ENCODE measurements at regions not wholly inside any gene's neighbourhood (a gene's known extent, or its start where the extent isn't known, plus 50 kb on each side); places are given as distances from the start of the nearest gene placed in this dataset.

DNA sequence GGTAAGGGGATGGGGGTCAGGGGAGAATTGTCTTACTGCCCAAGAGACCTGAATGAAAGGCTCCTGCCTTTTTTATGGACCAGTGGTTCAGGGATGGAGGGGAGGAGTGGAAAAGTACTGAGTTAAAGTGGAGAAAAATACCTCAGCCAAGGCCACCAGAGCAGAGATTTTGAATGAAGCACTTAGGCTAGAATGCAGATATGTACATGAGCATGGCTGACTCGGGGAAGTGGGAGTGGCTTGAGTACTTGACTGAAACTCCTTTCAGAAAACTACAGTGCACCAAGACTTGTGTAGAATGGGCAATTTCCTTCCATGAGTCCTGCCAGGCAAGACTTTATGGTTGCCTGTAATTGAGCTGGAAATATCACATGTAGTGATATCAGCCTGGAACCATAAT, 429.6 kb upstream of the LRRC7 start:
- Mint-ChIP-seq H3K27me3 (ENCODE audit: low read depth) (no peaks in the 10 kb centered on the region), H3K36me3 (ENCODE audit: insufficient read depth in 2 of 2) (peaks cover 2 to 5% of the 10 kb centered on the region in 2 donors), H3K9me3 (peaks cover 13 to 15% of the 10 kb centered on the region in 2 donors), H3K27ac (no peak overlapping the region), H3K4me3 (no peak overlapping the region), H3K4me1 (ENCODE audit: low read depth) (no peaks in the 10 kb centered on the region)
- DNase-seq = no peak
- ATAC-seq (replicated peaks in 1 of 2) = no peak

DNA sequence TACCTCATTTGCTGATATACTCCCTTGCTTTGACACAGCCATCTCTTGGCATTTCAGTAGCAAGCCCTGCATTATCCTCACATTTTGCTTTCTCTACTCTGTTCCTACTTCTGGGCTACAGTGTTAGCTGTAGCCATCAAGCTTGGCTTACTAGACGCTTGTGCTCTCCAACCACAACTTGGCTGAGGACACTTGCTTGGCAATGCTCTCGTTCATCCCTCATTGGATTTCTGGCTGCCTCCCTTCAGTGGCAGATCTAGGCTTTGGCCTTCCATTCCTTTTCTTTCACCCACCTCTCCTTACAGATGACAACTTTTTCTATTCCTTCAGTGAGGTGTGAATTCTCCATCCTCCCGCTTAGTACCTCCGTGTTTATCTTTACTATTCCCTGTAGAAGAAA, 428.7 kb upstream of the LRRC7 start:
- no peaks in the 10 kb centered on the region for H3K27me3 Mint-ChIP-seq (ENCODE audit: low read depth)
- H3K27ac Mint-ChIP-seq = no peak overlapping the region
- ATAC-seq (replicated peaks in 1 of 2) (no peak), DNase-seq (no peak)
- H3K9me3 Mint-ChIP-seq = peaks cover 13 to 15% of the 10 kb centered on the region in 2 donors
- H3K4me3 Mint-ChIP-seq = no peak overlapping the region
- no peaks in the 10 kb centered on the region for H3K4me1 Mint-ChIP-seq (ENCODE audit: low read depth)
- H3K36me3 Mint-ChIP-seq (ENCODE audit: insufficient read depth in 2 of 2) = peaks cover 2 to 5% of the 10 kb centered on the region in 2 donors

DNA sequence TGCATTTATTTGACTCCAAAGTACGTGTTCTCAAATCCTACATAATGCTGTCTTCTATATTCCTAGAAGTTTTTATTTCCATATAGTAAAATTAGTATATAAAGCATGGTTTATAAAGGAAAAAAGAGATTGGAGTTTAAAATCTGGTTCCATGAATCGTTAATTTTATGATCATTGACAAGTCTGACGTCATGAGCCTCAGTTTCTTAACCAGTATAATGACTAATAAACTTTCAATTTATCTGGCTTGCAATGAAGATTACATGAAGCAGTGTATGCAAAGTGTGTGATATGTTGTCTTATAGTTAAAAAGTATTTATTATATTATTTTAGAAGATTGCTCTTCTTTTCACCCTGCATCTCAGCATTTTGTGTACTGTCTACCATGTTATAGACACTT, 421.4 kb upstream of the LRRC7 start:
- no peaks in the 10 kb centered on the region for H3K4me1 Mint-ChIP-seq (ENCODE audit: low read depth)
- H3K27me3 Mint-ChIP-seq (ENCODE audit: low read depth) = no peaks in the 10 kb centered on the region
- DNase-seq (no peak), ATAC-seq (replicated peaks in 1 of 2) (no peak)
- H3K4me3 Mint-ChIP-seq = no peak overlapping the region
- no peaks in the 10 kb centered on the region for H3K36me3 Mint-ChIP-seq (ENCODE audit: insufficient read depth in 2 of 2)
- H3K27ac Mint-ChIP-seq = no peak overlapping the region
- peaks cover 2 to 4% of the 10 kb centered on the region in 2 donors for H3K9me3 Mint-ChIP-seq

DNA sequence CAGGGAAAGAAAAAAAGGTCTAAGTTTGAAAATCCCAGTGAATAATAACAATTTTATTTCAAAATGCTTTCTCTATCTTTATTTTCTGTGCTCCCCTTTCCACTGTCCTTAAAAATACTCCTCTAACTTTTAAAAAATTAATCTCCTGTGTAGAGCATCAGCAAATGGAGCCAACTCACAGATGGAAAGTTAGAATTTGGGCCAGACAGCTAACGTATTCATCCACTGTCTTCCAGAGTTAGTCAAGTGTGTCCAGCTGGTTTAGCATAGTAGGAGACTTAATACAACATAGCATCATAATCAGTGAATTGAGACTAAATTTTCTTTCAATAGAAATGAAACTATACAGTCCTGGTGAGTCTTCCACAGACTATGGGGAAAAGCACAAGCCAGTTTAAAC, 419.0 kb upstream of the LRRC7 start:
- Mint-ChIP-seq H3K27me3 (ENCODE audit: low read depth) (no peaks in the 10 kb centered on the region), H3K27ac (no peak overlapping the region), H3K4me1 (ENCODE audit: low read depth) (no peaks in the 10 kb centered on the region), H3K9me3 (peaks cover 0 to 7% of the 10 kb centered on the region in 2 donors), H3K36me3 (ENCODE audit: insufficient read depth in 2 of 2) (no peaks in the 10 kb centered on the region), H3K4me3 (no peak overlapping the region)
- DNase-seq (no peak), ATAC-seq (replicated peaks in 1 of 2) (no peak)

DNA sequence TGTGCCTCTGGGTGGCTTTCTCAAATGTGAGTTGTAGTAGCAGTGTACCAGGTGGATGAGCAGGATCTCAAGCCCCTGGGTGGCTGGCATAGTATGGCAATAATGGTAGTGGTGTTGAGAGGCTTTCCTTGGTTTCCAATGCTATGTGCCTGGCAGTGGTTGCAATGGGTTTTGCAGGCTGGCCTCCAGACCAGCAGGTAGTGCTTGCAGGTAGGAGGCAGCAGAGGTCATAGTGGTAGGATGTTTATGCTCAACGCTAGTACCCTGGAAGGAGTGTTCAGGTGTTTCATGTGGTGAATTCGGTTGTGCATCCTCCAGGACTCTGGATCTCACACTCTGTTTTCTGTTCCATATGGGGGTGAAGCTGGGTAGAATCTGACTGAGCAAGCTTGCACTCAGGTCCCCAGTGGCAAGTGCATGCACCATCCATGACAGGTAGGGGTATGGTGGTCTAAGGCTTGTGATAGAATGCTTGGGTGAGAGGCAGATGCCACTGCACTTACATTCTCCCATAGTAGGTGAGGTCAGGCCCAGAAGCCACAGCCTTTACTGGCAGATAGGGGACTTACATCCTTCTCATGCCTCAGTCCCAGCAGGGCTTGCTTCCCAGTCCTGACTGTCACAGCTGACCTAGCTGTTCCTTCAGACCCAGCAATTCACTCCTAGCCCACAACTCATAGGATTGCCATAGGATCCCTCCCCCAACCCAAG, 410.5 kb upstream of the LRRC7 start:
- ATAC-seq (replicated peaks in 1 of 2) (no peak), DNase-seq (no peak)
- Mint-ChIP-seq H3K27me3 (ENCODE audit: low read depth) (no peaks in the 10 kb centered on the region), H3K4me1 (ENCODE audit: low read depth) (no peaks in the 10 kb centered on the region), H3K9me3 (peaks cover 3 to 21% of the 10 kb centered on the region in 2 donors), H3K27ac (no peak overlapping the region), H3K4me3 (no peak overlapping the region), H3K36me3 (ENCODE audit: insufficient read depth in 2 of 2) (no peaks in the 10 kb centered on the region)

DNA sequence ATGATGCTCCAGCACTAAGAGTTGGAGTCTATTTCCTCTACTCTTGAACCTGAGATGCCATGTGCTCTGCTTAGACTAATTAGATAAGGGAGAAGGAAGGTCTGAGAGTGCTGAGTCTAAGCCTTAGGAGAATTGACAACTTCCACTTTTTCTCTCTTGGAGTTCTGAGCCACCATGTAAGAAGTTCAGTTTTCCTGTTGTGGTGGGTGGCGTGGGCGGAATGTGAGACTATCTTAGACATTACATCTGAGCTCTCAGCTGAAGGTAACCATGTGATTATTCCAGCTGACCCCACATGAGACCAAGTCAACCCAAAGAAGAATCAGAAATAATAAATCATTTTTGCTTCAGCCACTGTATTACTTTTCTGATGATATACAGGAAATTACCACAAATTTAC, 404.5 kb upstream of the LRRC7 start:
- Mint-ChIP-seq H3K27me3 (ENCODE audit: low read depth) (no peaks in the 10 kb centered on the region), H3K4me1 (ENCODE audit: low read depth) (no peaks in the 10 kb centered on the region), H3K9me3 (peaks cover 10 to 16% of the 10 kb centered on the region in 2 donors), H3K36me3 (ENCODE audit: insufficient read depth in 2 of 2) (no peaks in the 10 kb centered on the region), H3K4me3 (no peak overlapping the region), H3K27ac (no peak overlapping the region)
- DNase-seq (no peak), ATAC-seq (replicated peaks in 1 of 2) (no peak)

DNA sequence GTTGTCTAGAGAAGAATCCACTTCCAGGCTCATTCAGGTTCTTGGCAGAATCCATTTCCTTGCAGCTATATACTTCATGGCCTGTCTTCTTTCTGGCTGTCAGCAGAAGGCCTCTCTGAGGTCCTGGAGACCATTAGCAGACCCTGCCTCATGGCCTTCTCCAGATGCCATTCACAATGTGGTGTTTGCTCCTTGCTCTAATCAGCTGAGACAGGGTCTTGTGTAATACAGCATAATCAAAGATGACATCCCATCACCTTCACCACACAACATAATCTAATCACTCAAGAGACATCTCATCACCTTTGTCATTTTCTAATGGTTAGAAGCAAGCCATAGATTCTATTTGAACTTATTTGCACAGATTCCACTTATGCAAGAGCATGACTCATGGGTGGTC, 403.9 kb upstream of the LRRC7 start:
- no peaks in the 10 kb centered on the region for H3K27me3 Mint-ChIP-seq (ENCODE audit: low read depth)
- no peaks in the 10 kb centered on the region for H3K36me3 Mint-ChIP-seq (ENCODE audit: insufficient read depth in 2 of 2)
- H3K4me1 Mint-ChIP-seq (ENCODE audit: low read depth) = no peaks in the 10 kb centered on the region
- peaks cover 8 to 16% of the 10 kb centered on the region in 2 donors for H3K9me3 Mint-ChIP-seq
- ATAC-seq (replicated peaks in 1 of 2) = no peak
- no peak overlapping the region for H3K4me3 Mint-ChIP-seq
- H3K27ac Mint-ChIP-seq = no peak overlapping the region
- no peak for DNase-seq

DNA sequence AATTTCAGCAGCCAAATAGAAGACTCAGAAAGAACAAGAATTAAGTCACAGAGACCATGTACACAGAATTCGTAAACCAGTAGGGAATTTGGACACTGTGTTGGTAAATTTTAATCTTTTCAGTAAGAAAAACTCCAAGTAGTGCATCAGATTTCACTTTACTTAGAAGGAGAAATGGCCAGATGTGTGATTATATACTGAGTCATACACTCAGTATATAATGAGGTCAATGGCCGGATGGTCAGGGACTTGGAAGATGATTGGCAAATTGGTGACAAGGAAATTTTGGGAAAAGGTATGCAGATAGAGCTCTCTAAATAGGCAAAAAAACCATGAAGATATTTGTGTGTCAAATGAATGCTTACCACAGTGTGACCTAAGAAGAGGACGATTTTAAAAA, 399.8 kb upstream of the LRRC7 start:
- no peak for ATAC-seq (replicated peaks in 1 of 2)
- Mint-ChIP-seq H3K27me3 (ENCODE audit: low read depth) (no peaks in the 10 kb centered on the region), H3K36me3 (ENCODE audit: insufficient read depth in 2 of 2) (peaks cover 3 to 4% of the 10 kb centered on the region in 2 donors), H3K4me1 (ENCODE audit: low read depth) (no peaks in the 10 kb centered on the region), H3K9me3 (peaks cover 16 to 18% of the 10 kb centered on the region in 2 donors), H3K27ac (no peak overlapping the region), H3K4me3 (no peak overlapping the region)
- no peak for DNase-seq

DNA sequence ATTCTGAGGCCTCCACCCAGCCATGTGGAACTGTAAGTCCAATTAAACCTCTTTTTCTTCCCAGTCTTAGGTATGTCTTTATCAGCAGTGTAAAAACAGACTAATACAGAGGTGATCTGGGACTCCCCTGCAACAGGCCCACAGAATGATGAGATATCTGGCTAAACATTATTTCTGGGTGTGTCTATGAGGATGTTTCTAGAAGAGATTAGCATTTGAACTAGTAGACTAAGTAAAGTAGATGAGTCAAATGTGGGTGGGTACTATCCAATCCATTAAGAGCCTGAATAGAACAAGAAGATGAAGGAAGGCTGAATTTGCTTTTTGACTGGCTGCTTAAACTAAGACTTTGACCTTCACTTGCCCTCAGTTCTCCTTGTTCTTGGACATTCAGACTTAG, 396.5 kb upstream of the LRRC7 start:
- no peak for DNase-seq
- Mint-ChIP-seq H3K4me1 (ENCODE audit: low read depth) (no peaks in the 10 kb centered on the region), H3K9me3 (peaks cover 11 to 17% of the 10 kb centered on the region in 2 donors), H3K27me3 (ENCODE audit: low read depth) (no peaks in the 10 kb centered on the region), H3K4me3 (no peak overlapping the region), H3K27ac (no peak overlapping the region), H3K36me3 (ENCODE audit: insufficient read depth in 2 of 2) (peaks cover 3 to 4% of the 10 kb centered on the region in 2 donors)
- ATAC-seq (replicated peaks in 1 of 2) = no peak

DNA sequence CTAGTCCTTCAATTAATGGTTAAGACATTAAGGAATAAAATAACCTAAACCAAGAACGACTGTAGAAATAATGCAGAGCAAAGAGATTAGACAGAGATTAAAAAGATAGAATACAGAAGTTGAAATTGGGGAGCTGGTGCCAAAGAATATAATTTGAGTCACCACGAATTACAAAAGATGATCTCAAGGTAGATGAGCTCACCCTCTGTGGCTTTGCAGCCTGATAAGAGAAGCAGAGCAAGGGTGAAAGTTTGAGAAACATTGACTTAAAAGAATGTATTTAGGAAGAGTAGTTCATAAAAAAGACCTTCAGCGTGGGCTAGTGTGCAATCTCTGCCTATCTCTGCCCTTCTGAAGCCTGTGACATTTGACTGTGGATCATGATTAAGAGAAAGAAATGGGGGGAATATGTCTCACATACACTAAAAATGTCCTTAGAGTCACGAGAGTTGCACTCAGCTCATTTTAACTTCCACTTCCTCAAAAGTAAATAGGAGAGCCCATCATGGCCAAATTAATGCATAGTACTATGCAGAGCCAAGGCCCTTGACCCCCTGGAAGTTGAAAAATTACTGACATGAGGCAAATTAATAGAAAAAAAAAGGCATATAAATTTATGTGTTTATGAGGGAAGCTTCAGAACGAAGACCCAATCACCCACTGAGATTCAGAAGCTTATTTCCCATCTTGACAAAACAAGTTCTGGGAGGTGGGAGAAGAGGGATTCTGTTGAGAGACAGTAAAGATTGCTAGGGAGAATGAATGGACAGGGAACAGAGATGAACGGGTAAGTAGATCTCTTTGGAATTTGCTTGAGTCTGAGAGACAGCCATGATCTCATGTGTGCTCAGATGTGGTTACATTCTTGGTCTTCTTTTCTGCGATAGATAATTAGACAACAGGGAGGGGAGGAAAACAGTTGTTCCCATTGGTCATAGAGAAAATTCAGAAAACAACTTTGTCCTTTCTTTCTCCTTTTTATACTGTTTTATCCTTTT, 395.4 kb upstream of the LRRC7 start:
- no peak for DNase-seq
- Mint-ChIP-seq H3K9me3 (peaks cover 9 to 14% of the 10 kb centered on the region in 2 donors), H3K27me3 (ENCODE audit: low read depth) (no peaks in the 10 kb centered on the region), H3K4me1 (ENCODE audit: low read depth) (no peaks in the 10 kb centered on the region), H3K27ac (no peak overlapping the region), H3K36me3 (ENCODE audit: insufficient read depth in 2 of 2) (peaks cover 3 to 4% of the 10 kb centered on the region in 2 donors), H3K4me3 (no peak overlapping the region)
- ATAC-seq (replicated peaks in 1 of 2) = no peak

DNA sequence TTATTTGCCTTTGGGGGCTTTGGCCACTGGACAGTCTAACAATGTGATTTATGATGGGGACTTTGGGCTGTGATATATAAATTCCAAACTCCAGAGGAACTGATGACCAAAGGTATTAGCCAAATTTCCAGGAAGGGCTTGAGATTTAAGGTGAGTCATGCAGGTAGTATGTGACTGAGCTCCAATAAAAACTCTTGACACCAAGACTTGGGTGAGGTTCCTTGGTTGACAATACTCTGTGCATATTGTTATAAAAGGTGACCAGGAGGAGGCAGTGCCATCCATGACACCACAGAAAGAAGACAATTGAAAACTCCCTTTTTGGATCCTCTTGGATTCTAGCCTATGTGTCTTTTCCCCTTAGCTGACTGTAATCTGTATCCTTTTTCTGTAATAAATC, 392.7 kb upstream of the LRRC7 start:
- H3K4me1 Mint-ChIP-seq (ENCODE audit: low read depth) = no peaks in the 10 kb centered on the region
- H3K27me3 Mint-ChIP-seq (ENCODE audit: low read depth) = no peaks in the 10 kb centered on the region
- DNase-seq (no peak), ATAC-seq (replicated peaks in 1 of 2) (no peak)
- no peak overlapping the region for H3K27ac Mint-ChIP-seq
- H3K36me3 Mint-ChIP-seq (ENCODE audit: insufficient read depth in 2 of 2) = no peaks in the 10 kb centered on the region
- H3K4me3 Mint-ChIP-seq = no peak overlapping the region
- H3K9me3 Mint-ChIP-seq = peaks cover 2 to 3% of the 10 kb centered on the region in 2 donors

DNA sequence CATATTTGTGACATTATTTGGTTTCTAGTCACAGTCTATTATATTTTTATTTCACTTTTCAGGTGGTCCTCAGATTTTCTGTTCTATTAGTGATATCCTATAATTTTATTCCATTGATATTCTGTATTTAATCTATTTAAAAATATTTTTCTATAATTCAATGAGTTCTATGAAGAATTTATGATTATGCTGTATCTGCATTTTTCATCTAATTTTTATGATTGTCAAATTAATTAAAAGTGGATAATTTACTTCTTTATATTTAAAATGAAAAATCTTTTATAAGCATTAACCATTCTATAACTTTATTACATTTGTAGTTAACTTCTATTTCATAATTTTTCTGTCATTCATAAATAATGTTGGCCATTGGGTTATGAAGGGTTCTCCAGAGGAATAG, 387.4 kb upstream of the LRRC7 start:
- Mint-ChIP-seq H3K27me3 (ENCODE audit: low read depth) (no peaks in the 10 kb centered on the region), H3K4me3 (no peak overlapping the region), H3K36me3 (ENCODE audit: insufficient read depth in 2 of 2) (no peaks in the 10 kb centered on the region), H3K4me1 (ENCODE audit: low read depth) (no peaks in the 10 kb centered on the region), H3K9me3 (peaks cover 0 to under 1% of the 10 kb centered on the region in 2 donors), H3K27ac (no peak overlapping the region)
- DNase-seq (no peak), ATAC-seq (replicated peaks in 1 of 2) (no peak)

DNA sequence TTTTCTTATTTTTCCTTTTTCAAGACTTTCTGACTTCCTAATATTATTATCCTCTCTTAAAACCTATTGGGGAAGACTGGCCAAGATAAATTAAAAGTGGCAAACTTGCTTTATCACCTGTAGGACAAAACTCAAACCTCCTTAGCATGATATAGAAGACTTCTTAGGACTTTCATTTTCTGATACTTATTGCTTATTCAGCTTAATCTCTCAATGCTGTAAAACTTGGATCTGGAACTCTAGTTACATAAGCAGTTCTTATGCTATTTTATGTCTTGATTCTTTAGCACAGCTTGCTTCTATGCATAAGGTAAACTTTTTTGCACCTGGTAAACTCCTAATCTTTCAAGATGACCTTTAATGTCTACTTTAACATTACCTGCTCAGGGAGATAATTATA, 382.3 kb upstream of the LRRC7 start:
- no peaks in the 10 kb centered on the region for H3K27me3 Mint-ChIP-seq (ENCODE audit: low read depth)
- H3K4me3 Mint-ChIP-seq = no peak overlapping the region
- DNase-seq (no peak), ATAC-seq (replicated peaks in 1 of 2) (no peak)
- H3K4me1 Mint-ChIP-seq (ENCODE audit: low read depth) = no peaks in the 10 kb centered on the region
- H3K9me3 Mint-ChIP-seq = peaks cover 4 to 8% of the 10 kb centered on the region in 2 donors
- H3K36me3 Mint-ChIP-seq (ENCODE audit: insufficient read depth in 2 of 2) = peaks cover 0 to 2% of the 10 kb centered on the region in 2 donors
- H3K27ac Mint-ChIP-seq = no peak overlapping the region
